GM23338 (cell line): ENCODE measurements at regions not wholly inside any gene's neighbourhood (a gene's known extent, or its start where the extent isn't known, plus 50 kb on each side); places are given as distances from the start of the nearest gene placed in this dataset.

Experiments used
- ATAC-seq: fragments of 200-7000 bp; cut with Tn5 transposase; 3 replicates; pipeline ENCODE4 v1.9.1; 2020
- DNase-seq: peaks from one replicate; pipeline ENCODE4 v3.0.0-alpha.2; 2015; ENCODE audit warnings: low spot score
- H2AFZ ChIP-seq: fragments of 200-600 bp; sonication (generic); 2 replicates; pipeline ENCODE4 v1.8.0; 2016; ENCODE audit warnings: antibody characterized with exemption, mild to moderate bottlenecking, moderate library complexity
- H3F3A ChIP-seq: fragments of 200-600 bp; sonication (generic); replicated peaks from 2 replicates; pipeline ENCODE4 v1.8.0; 2017; ENCODE audit warnings: antibody characterized with exemption, mixed run types, low read depth
- H3K27ac ChIP-seq: fragments of 200-600 bp; sonication (generic); 2 replicates; pipeline ENCODE4 v1.6.1; 2016; ENCODE audit warnings: low read depth
- H3K27me3 ChIP-seq: fragments of 200-600 bp; sonication (generic); 2 replicates; pipeline ENCODE4 v1.8.0; 2016; ENCODE audit warnings: mild to moderate bottlenecking, mixed run types, moderate library complexity; ENCODE audit not compliant: insufficient read depth
- H3K36me3 ChIP-seq: fragments of 200-600 bp; sonication (generic); 2 replicates; pipeline ENCODE4 v1.8.0; 2016; ENCODE audit warnings: mild to moderate bottlenecking; ENCODE audit not compliant: insufficient read depth
- H3K4me1 ChIP-seq: fragments of 200-600 bp; sonication (generic); 2 replicates; pipeline ENCODE4 v1.8.0; 2016; ENCODE audit warnings: mild to moderate bottlenecking, moderate library complexity; ENCODE audit not compliant: insufficient read depth
- H3K4me2 ChIP-seq: fragments of 200-600 bp; sonication (generic); 2 replicates; pipeline ENCODE4 v1.7.1; 2017; ENCODE audit warnings: mixed run types
- H3K4me3 ChIP-seq: fragments of 200-600 bp; sonication (generic); 2 replicates; pipeline ENCODE4 v1.6.1; 2016; ENCODE audit warnings: mixed run types
- H3K79me2 ChIP-seq: fragments of 200-600 bp; sonication (generic); replicated peaks from 2 replicates; pipeline ENCODE4 v1.8.0; 2017; ENCODE audit warnings: mild to moderate bottlenecking; ENCODE audit not compliant: insufficient read depth
- H3K9me2 ChIP-seq: fragments of 200-600 bp; sonication (generic); 2 replicates; pipeline ENCODE4 v1.8.0; 2017; ENCODE audit not compliant: insufficient read depth
- H4K20me1 ChIP-seq: fragments of 200-600 bp; sonication (generic); replicated peaks from 2 replicates; pipeline ENCODE4 v1.8.0; 2017; ENCODE audit warnings: mild to moderate bottlenecking; ENCODE audit not compliant: insufficient read depth
- H3K27ac Mint-ChIP-seq: 2 replicates; pipeline ENCODE4 v1.8.0; 2020; ENCODE audit warnings: inconsistent platforms, mild to moderate bottlenecking, moderate library complexity, mixed read lengths
- H3K27me3 Mint-ChIP-seq: 3 replicates; pipeline ENCODE4 v1.8.0; 2022; ENCODE audit warnings: low read depth, mild to moderate bottlenecking, moderate library complexity, mixed read lengths, inconsistent platforms; ENCODE audit not compliant: insufficient read depth, poor library complexity
- H3K36me3 Mint-ChIP-seq: 3 replicates; pipeline ENCODE4 v1.8.0; 2021; ENCODE audit warnings: low read depth, mild to moderate bottlenecking, inconsistent platforms, moderate library complexity, mixed read lengths
- H3K4me1 Mint-ChIP-seq: 3 replicates; pipeline ENCODE4 v1.8.0; 2020; ENCODE audit warnings: mild to moderate bottlenecking, inconsistent platforms, mixed read lengths
- H3K4me3 Mint-ChIP-seq: 3 replicates; pipeline ENCODE4 v1.8.0; 2021; ENCODE audit warnings: moderate library complexity, mild to moderate bottlenecking, inconsistent platforms, mixed read lengths
- H3K9me3 Mint-ChIP-seq: 3 replicates; pipeline ENCODE4 v1.8.0; 2020; ENCODE audit warnings: moderate library complexity, mild to moderate bottlenecking, inconsistent platforms, mixed read lengths
- CREB1 ChIP-seq: fragments of 250-450 bp; sonication (Bioruptor Pico); IDR thresholded peaks from 2 replicates; pipeline ENCODE4 v1.5.0; 2020; ENCODE audit warnings: low read depth, mild to moderate bottlenecking, moderate library complexity
- ETS1 ChIP-seq: IDR thresholded peaks from 2 replicates; pipeline ENCODE4 v1.6.1; 2016; ENCODE audit warnings: antibody characterized with exemption
- EZH2phosphoT487 ChIP-seq: fragments of 200-600 bp; sonication (generic); IDR thresholded peaks from one replicate; pipeline ENCODE4 v1.8.1; 2018; ENCODE audit warnings: antibody characterized with exemption; ENCODE audit not compliant: unreplicated experiment
- JUNB ChIP-seq: IDR thresholded peaks from one replicate; pipeline ENCODE4 v1.6.1; 2016; ENCODE audit warnings: antibody characterized with exemption; ENCODE audit not compliant: unreplicated experiment
- NANOG ChIP-seq: IDR thresholded peaks from 2 replicates; pipeline ENCODE4 v1.6.1; 2016; ENCODE audit warnings: antibody characterized with exemption, borderline replicate concordance
- POLR2AphosphoS5 ChIP-seq: IDR thresholded peaks from 2 replicates; pipeline ENCODE4 v1.6.1; 2016; ENCODE audit warnings: antibody characterized with exemption, low read depth
- STAT1 ChIP-seq: IDR thresholded peaks from one replicate; pipeline ENCODE4 v1.6.1; 2016; ENCODE audit warnings: antibody characterized with exemption; ENCODE audit not compliant: unreplicated experiment
- ZNF114 ChIP-seq: fragments of 250-450 bp; sonication (Bioruptor Pico); IDR thresholded peaks from 2 replicates; pipeline ENCODE4 v1.5.0; 2020; ENCODE audit warnings: mild to moderate bottlenecking, moderate library complexity
- ZNF331 ChIP-seq: fragments of 250-450 bp; sonication (Bioruptor Pico); IDR thresholded peaks from 2 replicates; pipeline ENCODE4 v1.5.0; 2020; ENCODE audit warnings: low read depth, mild to moderate bottlenecking, moderate library complexity
- TF ChIP-seq, protein P1 (sequence below), 2 experiments: fragments of 200-600 bp in 1 of 2; sonication (generic) in 1 of 2; conservative IDR thresholded peaks; 2 replicates each; pipeline versions ENCODE4 v1.5.1 to v1.6.1; 2016 to 2017; ENCODE audit warnings: antibody characterized with exemption in 2 of 2, low read depth in 2 of 2, mild to moderate bottlenecking in 2 of 2, moderate library complexity in 1 of 2
- TF ChIP-seq, protein P2 (sequence below): fragments of 250-450 bp; sonication (Bioruptor Pico); IDR thresholded peaks from 2 replicates; pipeline ENCODE4 v1.5.0; 2020; ENCODE audit warnings: mild to moderate bottlenecking, moderate library complexity

GRCh38 chr4:130820448-130820847, 1724.5 kb downstream of the C4orf33 start (continued):
- TF ChIP-seq, protein P1, sequence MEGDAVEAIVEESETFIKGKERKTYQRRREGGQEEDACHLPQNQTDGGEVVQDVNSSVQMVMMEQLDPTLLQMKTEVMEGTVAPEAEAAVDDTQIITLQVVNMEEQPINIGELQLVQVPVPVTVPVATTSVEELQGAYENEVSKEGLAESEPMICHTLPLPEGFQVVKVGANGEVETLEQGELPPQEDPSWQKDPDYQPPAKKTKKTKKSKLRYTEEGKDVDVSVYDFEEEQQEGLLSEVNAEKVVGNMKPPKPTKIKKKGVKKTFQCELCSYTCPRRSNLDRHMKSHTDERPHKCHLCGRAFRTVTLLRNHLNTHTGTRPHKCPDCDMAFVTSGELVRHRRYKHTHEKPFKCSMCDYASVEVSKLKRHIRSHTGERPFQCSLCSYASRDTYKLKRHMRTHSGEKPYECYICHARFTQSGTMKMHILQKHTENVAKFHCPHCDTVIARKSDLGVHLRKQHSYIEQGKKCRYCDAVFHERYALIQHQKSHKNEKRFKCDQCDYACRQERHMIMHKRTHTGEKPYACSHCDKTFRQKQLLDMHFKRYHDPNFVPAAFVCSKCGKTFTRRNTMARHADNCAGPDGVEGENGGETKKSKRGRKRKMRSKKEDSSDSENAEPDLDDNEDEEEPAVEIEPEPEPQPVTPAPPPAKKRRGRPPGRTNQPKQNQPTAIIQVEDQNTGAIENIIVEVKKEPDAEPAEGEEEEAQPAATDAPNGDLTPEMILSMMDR (conservative IDR thresholded peaks at IDR 0.05; ENCODE audit: low read depth in 2 of 2), result no peak
- TF ChIP-seq ZNF114 (CRISPR knock-in tag), result no peak
- TF ChIP-seq ETS1, result no peak
- no peak for TF ChIP-seq CREB1
- no peak for TF ChIP-seq ZNF331 (CRISPR knock-in tag)
- no peak for TF ChIP-seq EZH2phosphoT487

DNA sequence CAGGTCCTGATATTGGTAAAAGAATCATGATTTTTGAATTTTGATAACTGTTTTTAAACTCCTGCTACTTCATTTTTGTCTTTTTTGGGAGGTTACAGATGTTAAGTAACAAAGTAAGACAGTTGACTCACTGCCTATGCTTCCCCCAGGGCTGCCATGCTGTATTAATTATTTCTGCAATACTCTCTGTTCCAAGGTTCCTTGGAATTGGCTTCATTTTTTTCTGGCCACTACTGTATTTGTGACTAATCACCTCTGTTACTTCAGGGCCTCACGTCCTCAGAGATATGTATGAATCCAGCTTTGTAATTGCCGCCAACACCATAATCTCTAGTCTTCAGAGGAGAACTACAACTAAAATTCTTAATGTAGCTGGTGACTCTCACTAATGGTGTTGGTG, 1729.3 kb downstream of the C4orf33 start:
- Histone ChIP-seq H3K4me3 (no peak overlapping the region), H2AFZ (no peak overlapping the region), H3K4me2 (no peak overlapping the region), H3K4me1 (no peaks in the 10 kb centered on the region), H3K79me2 (no peaks in the 10 kb centered on the region), H3F3A (no peaks in the 10 kb centered on the region), H3K27me3 (no peaks in the 10 kb centered on the region), H3K27ac (no peak overlapping the region), H3K9me2 (no peaks in the 10 kb centered on the region), H4K20me1 (no peaks in the 10 kb centered on the region), H3K36me3 (no peaks in the 10 kb centered on the region)
- no peak for TF ChIP-seq EZH2phosphoT487
- TF ChIP-seq JUNB, result no peak
- DNase-seq (no peak), ATAC-seq (no peak)
- H3K27me3 Mint-ChIP-seq, result no peaks in the 10 kb centered on the region
- no peaks in the 10 kb centered on the region for H3K36me3 Mint-ChIP-seq
- no peaks in the 10 kb centered on the region for H3K9me3 Mint-ChIP-seq
- H3K27ac Mint-ChIP-seq, result no peak overlapping the region
- H3K4me3 Mint-ChIP-seq, result no peak overlapping the region
- H3K4me1 Mint-ChIP-seq, result no peaks in the 10 kb centered on the region

GRCh38 chr4:130850019-130850524, 1754.1 kb downstream of the C4orf33 start:
- Histone ChIP-seq H3F3A (no peaks in the 10 kb centered on the region), H3K27ac (no peak overlapping the region), H3K4me2 (no peak overlapping the region), H4K20me1 (no peaks in the 10 kb centered on the region), H3K36me3 (no peaks in the 10 kb centered on the region), H3K79me2 (no peaks in the 10 kb centered on the region), H3K27me3 (no peaks in the 10 kb centered on the region), H3K4me1 (no peaks in the 10 kb centered on the region), H2AFZ (no peak overlapping the region), H3K4me3 (no peak overlapping the region), H3K9me2 (peaks cover 3% of the 10 kb centered on the region; the same call in 1 of the 2 replicates)
- no peak overlapping the region for H3K27ac Mint-ChIP-seq
- no peak overlapping the region for H3K4me3 Mint-ChIP-seq
- no peak for ATAC-seq
- H3K27me3 Mint-ChIP-seq, result peaks cover 2% of the 10 kb centered on the region
- DNase-seq, result no peak
- H3K4me1 Mint-ChIP-seq, result no peaks in the 10 kb centered on the region
- H3K9me3 Mint-ChIP-seq, result peaks cover 5% of the 10 kb centered on the region; the same call in 2 of the 3 replicates
- no peaks in the 10 kb centered on the region for H3K36me3 Mint-ChIP-seq
- TF ChIP-seq NANOG (no peak), POLR2AphosphoS5 (no peak), EZH2phosphoT487 (no peak), STAT1 (no peak)
- TF ChIP-seq, protein P2, sequence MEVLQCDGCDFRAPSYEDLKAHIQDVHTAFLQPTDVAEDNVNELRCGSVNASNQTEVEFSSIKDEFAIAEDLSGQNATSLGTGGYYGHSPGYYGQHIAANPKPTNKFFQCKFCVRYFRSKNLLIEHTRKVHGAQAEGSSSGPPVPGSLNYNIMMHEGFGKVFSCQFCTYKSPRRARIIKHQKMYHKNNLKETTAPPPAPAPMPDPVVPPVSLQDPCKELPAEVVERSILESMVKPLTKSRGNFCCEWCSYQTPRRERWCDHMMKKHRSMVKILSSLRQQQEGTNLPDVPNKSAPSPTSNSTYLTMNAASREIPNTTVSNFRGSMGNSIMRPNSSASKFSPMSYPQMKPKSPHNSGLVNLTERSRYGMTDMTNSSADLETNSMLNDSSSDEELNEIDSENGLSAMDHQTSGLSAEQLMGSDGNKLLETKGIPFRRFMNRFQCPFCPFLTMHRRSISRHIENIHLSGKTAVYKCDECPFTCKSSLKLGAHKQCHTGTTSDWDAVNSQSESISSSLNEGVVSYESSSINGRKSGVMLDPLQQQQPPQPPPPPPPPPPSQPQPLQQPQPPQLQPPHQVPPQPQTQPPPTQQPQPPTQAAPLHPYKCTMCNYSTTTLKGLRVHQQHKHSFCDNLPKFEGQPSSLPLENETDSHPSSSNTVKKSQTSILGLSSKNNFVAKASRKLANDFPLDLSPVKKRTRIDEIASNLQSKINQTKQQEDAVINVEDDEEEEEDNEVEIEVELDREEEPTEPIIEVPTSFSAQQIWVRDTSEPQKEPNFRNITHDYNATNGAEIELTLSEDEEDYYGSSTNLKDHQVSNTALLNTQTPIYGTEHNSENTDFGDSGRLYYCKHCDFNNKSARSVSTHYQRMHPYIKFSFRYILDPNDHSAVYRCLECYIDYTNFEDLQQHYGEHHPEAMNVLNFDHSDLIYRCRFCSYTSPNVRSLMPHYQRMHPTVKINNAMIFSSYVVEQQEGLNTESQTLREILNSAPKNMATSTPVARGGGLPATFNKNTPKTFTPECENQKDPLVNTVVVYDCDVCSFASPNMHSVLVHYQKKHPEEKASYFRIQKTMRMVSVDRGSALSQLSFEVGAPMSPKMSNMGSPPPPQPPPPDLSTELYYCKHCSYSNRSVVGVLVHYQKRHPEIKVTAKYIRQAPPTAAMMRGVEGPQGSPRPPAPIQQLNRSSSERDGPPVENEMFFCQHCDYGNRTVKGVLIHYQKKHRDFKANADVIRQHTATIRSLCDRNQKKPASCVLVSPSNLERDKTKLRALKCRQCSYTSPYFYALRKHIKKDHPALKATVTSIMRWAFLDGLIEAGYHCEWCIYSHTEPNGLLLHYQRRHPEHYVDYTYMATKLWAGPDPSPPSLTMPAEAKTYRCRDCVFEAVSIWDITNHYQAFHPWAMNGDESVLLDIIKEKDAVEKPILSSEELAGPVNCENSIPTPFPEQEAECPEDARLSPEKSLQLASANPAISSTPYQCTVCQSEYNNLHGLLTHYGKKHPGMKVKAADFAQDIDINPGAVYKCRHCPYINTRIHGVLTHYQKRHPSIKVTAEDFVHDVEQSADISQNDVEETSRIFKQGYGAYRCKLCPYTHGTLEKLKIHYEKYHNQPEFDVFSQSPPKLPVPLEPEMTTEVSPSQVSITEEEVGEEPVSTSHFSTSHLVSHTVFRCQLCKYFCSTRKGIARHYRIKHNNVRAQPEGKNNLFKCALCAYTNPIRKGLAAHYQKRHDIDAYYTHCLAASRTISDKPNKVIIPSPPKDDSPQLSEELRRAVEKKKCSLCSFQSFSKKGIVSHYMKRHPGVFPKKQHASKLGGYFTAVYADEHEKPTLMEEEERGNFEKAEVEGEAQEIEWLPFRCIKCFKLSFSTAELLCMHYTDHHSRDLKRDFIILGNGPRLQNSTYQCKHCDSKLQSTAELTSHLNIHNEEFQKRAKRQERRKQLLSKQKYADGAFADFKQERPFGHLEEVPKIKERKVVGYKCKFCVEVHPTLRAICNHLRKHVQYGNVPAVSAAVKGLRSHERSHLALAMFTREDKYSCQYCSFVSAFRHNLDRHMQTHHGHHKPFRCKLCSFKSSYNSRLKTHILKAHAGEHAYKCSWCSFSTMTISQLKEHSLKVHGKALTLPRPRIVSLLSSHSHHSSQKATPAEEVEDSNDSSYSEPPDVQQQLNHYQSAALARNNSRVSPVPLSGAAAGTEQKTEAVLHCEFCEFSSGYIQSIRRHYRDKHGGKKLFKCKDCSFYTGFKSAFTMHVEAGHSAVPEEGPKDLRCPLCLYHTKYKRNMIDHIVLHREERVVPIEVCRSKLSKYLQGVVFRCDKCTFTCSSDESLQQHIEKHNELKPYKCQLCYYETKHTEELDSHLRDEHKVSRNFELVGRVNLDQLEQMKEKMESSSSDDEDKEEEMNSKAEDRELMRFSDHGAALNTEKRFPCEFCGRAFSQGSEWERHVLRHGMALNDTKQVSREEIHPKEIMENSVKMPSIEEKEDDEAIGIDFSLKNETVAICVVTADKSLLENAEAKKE (CRISPR knock-in tag), result no peak
